Fibroblast of the conjunctiva (primary cell): ENCODE measurements at regions not wholly inside any gene's neighbourhood (a gene's known extent, or its start where the extent isn't known, plus 50 kb on each side); places are given as distances from the start of the nearest gene placed in this dataset.
A peak's percentile ranks its signal among the peaks of the same experiment; 100 is the strongest.
"Not testable (repeated sequence)": the region's sequence is repeated elsewhere in the genome, so short reads cannot be mapped to it uniquely, and the experiment has no call there.

Experiments used
- DNase-seq: peaks from one replicate; pipeline ENCODE4 v3.0.0-alpha.2; 2010; ENCODE audit warnings: low read depth

DNA sequence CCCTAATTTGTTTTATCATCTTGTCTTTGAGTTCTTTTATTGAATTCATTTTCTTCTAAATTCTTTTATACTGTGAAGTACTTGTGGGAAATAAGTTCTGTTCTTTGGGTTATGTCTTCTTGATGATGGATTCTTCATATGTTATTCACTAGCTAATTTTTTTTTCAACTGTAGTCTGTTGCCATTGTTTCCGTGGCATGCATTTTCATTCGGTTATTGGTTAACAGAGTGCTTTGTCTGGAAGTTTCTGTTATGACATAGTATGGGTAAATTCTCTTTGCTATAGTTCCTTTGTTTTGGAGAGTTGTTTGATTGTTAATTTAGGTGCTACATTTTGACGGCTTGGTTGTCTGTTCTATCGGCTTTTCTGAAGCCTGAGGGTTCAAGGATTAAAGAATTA, 184.9 kb upstream of the AADAT start:
- no peak for DNase-seq

DNA sequence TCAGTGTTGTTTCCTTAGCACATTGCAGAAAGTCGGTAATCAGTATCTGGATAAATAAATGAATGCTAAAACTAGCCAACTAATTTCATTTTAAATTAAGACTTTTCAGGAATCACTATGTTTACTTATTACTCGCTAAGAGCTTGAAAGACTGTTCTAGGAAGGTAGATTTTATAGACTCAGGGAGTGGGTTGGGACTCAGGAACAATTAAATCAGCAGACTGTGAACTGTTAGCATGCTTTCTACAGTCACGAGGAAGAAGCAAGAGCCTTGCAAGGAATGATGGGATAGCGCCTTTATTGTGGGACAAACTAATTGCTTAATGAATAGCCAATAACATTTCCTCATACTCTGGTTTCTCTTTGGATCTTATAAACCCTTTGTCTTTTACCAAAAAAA, 183.2 kb upstream of the AADAT start:
- DNase-seq, result no peak

DNA sequence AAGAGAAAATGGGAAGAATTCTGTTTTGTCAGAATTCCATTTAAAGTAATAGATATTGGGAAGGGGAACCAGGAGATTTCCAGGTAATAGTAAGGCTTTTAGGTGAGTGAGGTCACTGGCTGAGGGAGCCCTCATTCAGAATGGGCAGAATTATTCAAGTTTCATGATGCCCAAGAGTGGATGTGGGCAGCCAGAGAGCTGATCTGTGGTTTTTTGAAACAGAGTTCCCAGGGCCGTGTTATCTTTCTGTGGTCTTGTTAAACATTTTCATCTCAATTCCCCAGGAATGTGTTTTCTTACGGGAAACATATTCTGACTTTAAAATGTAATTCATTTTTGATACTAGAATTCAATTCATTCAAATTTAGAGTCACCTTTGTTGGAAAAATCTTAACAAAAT, 182.0 kb upstream of the AADAT start:
- DNase-seq, result no peak

DNA sequence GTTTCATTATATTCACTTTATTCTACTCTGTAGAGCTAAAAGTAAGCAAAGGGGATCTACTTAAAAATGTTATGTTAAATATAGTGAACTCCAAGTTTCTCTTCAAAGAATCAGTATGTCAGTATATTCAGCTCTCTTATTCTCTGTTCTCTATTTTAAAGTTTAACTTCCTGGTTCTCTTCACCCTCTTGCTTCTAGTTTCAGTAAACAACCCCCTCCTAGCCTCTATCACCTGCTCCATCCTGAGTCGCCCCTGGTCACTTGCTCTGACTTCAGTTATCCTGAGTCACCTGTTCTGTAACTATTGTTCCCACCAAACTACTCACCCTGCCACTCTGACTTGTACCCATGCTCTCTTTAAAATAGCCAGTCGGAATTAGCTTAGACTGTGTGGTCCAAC, 180.9 kb upstream of the AADAT start:
- DNase-seq, result no peak

DNA sequence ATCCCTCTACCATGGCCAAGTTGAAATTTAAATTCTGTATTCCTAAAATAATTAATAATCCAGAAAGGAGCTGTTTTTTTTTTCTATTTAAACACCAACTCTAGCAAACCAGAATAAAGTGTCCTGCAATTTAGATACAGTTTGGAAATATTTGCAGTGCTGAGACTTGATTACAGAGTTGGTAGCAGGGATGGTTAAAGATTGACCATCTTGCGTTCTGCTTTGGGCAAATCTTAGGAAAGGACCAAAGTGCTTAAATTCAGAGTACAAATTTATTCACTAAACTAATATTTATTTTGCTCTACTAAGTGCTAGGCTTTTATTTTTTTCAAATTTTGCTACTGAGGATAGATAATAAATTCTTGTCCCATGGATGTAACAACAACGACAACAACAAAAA, 180.2 kb upstream of the AADAT start:
- DNase-seq, result no peak

DNA sequence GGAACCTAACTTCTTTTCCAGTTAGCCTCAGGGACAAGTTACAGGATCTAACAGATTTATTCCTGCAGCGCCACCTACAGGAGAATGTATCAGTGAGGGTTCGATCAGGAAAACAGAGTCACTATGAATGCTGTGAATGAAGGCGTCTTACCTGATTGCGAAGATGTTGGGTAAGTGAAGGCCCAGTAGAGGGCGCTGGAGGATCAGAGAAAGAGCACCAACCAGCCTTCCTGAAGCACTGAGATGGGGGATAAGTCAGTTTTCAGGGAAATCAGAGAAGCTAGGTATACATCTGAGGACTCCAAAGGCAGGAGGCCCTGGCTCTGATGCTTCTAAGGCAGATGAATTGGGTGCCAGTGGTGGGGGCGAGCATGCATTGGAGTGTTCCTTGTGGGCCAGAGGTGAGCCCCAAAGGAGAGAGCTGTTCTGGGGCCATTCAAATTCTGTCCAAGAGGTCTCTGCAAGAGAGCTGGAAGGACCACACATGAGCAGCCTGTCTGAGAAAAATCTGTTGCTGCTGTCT, 169.9 kb upstream of the AADAT start:
- DNase-seq, result peak; percentile 89

DNA sequence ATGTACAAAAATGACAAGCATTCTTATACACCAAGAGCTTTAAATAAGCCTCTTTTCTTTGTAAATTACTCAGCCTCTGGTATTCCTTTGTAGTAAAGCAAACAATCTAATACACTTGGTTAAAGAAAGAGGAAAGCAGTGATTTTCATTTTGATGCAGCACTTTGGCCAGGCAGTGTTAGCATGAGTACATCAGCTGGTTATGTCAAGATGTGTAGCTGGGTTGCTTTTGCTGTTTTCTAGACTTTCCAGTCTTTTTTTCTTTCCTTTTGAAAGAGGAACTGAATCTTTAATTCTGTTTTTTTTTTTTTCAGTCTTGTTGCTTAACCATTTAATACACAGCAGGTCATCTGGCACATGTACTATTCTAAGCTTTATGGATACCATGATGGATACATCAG, 167.1 kb upstream of the AADAT start:
- no peak for DNase-seq

DNA sequence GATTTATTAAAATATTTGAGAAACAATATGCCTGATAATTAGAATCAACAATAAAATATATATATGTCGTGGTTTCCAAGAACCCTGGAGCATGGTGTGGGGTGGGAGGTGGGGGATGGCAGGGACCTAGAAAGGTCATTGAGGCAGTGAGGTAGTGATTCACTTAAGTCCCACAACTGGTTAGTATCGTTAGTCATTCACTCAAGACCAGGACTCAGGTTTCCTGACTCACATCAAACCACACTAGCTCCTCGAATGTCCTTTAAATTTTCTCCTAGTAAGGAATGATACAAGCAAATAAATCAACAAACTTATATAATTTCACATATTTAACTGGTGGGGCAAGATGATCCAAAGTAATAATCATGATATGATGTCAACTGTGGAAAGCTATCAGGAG, 158.8 kb upstream of the AADAT start:
- DNase-seq, result no peak

DNA sequence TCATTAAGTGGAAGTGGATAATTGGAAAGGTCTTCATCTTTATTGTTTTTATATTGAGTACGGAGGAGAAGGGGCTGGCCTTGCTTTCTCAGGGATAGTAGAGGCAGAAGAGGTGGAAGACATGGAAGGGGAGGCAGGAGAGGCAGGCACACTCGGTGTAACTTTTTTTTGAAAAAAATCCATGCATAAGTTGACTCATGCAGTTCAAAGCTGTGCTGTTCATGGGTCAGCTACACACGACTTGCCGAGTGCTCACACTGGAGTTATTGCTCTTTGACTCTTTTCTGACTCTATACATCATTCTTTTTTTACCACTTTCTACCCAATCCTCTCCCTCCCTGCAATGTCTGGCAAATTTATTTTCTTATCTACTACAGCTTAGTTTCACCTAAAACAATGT, 158.3 kb upstream of the AADAT start:
- no peak for DNase-seq

DNA sequence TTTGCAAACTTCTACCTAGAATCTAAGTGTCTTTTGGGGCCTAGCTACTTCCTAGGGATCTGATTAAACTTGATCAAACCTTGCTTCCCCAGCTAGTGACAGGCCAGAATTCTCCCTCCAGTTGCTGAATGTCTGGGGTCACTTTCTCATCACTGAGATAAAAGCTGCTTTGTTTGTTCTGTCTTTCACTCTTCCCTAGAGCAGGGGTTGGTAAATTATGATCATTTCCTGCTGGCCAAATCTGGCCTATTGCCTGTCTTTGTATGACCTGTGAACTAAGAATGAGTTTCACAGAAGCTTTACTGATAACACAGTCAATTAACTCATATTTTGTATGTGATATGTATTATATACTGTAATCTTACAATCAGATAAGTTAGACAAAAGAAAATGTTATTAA, 157.8 kb upstream of the AADAT start:
- DNase-seq, result no peak

DNA sequence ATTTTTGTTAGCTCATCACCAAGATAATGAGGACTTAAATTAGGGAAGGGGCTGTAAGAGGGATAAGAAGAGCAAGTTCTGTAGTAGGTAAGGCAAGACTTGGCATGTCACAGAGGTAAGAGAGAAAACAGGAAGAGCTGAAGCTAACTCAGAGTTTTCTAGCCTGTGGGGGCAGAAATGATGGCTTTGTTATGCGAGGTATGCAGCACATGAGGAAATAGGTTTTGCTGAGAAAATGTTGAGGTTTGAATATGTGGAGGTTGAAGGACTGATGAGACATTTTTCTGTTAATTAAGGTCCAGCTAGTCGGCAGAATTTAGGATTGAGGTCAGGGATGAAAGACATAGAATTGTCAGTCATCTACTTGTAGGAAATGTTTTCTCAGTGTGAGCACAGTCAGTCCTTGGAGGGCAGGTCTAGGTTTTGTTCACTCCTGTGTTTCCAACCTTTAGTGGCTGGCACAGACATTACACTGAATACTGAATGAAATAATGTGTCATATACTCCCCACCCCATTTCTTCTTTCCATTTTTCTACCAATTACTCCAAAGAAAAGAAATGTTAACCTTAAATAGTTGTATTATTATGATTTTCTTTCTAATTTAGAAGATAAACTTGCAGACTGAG, 154.0 kb upstream of the AADAT start:
- DNase-seq, result no peak

DNA sequence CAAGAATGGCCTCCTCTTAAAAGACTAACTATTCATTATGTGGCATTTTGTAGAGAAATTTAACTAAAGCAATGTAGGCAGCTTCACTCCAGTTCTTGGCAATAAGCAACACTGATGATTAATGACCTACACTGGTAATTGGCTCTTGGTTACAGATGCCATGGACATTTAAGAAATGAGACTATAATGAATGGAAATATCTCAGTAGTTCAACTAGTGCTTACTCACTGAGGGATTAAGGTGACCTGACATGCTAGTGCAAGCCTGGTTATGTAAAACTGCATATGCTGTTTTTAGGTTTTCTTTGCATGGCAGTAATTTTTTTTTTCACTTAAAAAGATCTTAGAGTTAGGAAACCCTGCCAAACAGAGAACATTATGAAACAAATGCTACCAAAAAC, 152.7 kb upstream of the AADAT start:
- DNase-seq, result no peak

DNA sequence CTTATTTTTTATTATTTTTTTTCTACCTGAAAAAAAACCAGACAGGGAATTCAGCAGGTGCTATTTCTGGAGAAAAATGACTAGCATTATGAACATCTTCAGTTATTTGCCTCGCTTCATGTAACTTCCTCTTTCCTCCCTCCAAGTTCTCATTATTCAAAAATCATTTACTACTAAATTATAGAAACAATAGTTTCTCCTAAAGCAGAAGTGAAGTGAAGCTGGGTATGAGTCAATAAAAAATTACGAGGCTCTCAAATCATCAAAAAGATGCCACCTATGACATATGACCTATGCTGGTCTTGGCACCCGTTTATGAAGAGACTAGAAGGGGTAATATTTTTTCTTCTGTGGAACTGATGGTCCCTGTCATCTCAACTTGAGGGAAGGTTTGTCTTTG, 145.0 kb upstream of the AADAT start:
- no peak for DNase-seq

DNA sequence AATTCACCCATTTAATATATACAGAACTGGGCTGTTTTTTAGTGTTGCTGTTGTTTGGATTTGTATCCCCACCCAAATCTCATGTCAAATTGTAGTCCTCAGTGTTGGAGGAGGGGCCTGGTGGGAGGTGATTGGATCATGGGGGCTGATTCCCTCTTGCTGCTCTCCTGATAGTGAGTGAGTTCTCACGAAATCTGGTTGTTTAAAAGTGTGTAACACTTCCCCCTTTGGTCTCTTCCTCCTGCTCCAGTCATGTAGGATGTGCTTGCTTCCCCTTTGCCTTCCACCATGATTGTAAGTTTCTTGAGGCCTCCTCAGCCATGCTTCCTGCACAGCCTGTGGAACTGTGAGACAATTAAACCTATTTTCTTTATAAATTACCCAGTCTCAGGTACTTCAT, 141.6 kb upstream of the AADAT start:
- DNase-seq, result no peak

DNA sequence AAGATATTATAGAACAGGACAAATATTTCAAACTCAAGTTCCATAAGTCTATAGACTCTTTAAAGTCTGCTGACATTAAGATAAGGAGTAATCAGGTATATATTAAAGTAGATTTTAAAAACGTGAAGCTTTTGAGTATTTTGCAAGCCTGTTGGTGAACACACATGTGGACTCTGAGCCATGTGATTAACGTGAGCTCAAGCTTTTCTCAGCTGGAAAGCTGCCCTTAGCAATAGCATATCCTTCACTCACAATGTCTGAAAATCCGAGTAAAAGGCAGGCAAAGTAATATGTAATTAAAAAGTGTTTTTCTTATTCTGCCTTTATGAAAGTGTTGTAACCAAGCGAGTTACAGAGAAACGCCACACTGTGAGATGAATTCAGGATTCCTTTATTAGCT, 140.5 kb upstream of the AADAT start:
- DNase-seq, result no peak

DNA sequence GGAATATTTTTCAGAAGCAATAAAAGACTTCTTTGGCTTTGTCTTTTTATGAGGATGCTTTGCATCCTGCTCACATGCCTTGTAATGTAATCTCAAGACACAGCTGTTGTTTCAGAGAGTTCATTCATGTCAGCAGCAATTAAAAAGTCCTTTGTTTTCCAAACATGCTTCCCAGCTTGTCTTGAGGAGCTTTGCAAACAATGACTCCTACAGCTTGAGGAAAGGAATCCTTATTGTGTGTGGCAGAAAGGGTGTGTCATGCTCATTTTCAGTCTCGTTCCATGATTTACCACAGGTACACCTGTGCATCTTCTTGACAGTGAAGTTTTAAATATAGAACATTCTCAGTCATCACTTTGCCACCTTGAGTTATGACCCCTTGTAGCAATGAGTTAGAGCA, 139.2 kb upstream of the AADAT start:
- DNase-seq, result no peak

DNA sequence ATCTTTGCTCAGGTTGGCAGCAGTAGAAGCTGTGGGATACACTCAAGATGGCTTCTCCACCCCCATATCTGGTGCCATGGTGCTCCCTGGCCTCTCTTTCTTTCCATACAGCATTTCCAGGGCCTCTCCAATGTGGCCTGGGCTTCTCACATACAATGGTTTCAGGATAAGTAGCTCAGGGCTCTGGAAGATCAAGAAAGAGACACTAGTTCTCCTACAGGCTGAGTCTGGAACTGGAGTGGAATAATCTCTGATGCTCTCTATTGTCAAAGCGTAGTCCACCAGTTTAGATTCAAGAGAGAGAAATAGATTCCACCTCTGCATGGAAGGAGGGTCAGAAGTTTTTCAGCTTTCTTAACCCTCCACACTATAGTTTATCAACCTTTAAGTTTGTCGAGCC, 138.2 kb upstream of the AADAT start:
- DNase-seq, result no peak

DNA sequence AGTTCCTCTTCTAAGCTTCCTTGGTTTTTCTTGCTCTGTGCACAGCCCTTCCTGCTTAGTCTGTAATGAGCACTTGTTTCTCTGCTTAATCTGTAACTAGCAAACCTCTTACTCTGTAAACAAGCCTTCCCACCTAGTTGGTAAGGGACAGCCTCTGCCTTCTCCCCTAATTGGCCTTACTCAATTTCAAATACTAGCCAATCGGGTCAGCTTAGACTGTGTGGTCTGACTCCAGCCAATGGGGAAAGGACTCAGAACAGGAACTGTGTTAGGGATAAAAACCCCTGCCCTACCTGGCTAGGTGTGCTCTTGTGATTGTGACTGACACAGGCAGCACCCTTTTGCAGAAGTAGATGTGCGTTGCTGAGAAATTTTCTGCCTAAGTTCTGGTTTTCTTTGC, 136.5 kb upstream of the AADAT start:
- no peak for DNase-seq

DNA sequence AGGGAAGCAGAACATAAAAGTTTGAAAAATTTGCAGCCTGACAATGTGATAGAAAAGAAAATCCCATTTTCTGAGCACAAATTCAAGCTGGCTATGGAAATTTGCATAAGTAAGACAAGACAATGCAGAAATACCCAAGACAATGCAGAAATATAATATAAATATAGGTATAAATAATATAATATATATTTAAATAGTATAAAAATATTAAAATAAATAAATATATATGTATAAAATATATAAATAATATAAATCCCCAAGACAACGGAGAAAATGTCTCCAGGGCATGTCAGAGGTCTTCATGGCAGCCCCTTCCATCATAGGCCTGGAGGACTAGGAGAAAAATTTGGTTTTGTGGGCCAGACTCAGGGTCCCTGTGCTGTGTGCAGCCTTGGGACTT, 125.0 kb upstream of the AADAT start:
- no peak for DNase-seq

DNA sequence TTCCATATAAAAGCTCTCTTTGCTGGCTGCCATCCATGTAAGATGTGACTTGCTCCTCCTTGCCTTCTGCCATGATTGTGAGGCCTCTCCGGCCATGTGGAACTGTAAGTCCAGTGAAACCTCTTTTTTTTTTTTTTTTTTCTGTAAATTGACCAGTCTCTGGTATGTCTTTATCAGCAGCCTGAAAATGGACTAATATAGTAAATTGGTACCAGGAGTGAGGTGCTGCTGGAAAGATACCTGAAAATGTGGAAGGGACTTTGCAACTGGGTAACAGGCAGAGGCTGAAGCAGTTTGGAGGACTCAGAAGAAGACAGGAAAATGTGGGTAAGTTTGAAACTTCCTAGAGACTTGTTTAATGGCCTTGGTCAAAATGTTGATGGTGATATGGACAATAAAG, 124.3 kb upstream of the AADAT start:
- DNase-seq, result no peak

DNA sequence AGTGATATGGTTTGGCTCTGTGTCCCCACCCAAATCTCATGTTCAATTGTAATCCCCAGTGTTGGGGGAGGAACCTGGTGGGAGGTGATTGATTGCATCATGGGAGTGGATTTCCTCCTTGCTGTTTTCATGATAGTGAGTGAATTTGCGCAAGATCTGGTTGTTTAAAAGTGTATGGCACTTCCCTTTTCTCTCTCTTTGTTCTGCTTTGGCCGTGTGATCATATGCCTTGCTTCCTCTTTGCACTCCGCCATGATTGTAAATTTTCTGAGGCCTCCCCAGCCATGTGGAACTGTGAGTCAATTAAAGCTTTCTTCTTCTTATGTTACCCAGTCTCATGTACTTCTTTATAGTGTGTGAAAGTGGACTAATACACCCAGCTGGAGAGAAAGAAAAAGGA, 113.0 kb upstream of the AADAT start:
- DNase-seq, result no peak

DNA sequence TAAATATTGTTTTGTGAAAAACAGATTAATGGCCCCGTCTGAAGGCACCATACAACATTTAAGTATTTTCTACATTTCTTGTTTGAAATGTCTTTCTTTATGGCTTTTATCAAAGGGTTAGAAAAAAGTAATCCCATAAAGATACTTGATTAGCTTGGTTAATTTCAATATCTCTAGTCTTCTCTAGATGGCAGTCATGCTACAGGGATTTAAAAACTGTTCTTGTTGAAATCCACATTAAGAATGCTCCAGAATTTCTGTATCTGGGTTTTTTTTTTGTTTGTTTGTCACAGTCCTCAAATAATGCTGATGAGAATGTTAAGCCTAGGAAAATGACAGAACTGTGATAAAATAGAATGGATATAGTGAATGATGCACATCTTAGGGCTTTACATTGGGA, 109.0 kb upstream of the AADAT start:
- no peak for DNase-seq

DNA sequence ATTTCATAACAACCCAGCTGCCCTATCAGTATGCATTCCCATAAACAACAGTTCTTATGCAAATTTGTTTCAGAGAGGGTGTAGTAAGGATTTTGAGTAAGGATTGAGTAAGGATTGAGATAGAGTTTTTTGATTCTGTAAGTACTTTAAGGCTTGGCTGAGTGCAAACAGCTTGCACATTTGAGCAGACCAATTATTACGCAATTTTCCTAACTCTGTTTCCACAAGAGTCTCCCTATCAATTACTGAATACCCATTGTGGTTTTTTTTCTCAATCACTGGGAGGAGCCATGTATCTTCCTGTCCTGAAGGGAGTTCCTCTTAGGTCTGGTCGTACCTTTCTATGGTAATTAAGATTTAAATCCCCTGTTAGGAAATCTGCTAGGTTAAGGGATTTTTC, 105.0 kb upstream of the AADAT start:
- DNase-seq, result not testable (repeated sequence)

DNA sequence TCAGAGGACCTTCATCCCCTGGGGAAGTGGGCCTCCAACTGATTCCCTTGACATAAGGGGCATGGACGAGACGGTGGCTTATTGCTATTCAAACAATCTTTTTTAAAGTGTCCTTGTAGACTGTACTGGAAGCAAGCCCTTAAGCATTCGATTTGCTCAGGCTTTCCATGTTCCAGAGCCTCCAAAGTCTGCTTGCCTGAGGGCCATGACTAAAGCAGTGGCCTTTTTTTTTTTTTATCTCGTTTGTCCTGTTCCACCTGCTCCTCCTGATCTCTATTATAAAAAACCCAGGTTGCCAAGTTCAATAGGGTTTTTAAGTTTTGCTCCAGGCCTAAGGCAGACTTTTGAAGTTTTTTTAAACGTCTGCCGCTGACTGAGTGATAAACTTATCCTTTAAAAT, 103.7 kb upstream of the AADAT start:
- DNase-seq, result no peak

DNA sequence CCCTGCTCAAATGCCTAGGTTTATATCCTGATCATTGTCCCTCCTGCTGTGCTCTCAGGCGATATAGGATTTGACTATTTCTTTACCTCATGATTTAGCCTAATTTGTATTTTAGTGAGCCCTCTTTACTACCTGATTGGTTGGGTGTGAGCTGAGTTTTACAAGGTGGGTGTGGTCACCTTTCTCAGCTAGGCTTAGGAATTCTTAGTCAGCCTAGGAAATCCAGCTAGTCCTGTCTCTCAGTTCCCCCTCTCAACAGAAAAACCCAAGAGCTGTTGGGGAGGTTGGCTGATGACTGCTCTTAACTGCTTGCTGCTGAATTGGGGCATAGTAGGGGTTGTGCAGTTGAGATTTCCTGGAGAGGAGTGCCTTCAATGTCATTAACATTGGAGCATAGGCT, 100.5 kb upstream of the AADAT start:
- DNase-seq, result no peak
